ENCODE measurements at regions not wholly inside any gene's neighbourhood (a gene's known extent, or its start where the extent isn't known, plus 50 kb on each side); places are given as distances from the start of the nearest gene placed in this dataset.
"Not testable (repeated sequence)": the region's sequence is repeated elsewhere in the genome, so short reads cannot be mapped to it uniquely, and the experiment has no call there.

GRCh38 chr16:29294951-29295795 is 111.3 kb downstream of the NPIPB11 start:
- not testable (repeated sequence) for DNase-seq (ENCODE audit: low read depth)

DNA sequence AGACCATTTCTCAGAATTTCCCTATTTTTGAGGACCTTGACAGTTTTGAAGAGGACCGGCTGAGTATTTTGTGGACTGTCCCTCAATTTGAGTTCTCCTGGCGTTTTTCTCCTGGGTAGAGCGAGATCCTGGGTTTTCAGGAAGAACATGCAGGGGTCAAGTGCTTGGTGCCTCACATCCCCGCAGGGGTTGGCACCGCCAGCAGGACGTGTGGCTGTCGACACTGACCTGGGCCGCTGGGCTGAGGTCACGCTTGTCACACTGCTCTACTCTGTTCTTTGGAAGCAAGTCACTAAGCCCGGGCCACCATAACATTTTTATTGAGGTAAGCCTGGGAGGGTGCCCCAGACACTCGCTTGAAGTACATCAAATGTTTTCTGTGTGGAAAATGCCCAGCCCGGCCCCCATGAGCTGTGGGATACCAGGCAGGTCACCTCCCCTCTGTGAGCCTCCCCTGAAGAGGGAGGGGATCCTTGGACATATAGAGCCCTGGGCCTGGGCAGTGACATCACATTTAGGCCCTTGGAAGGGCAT is 112.0 kb downstream of the NPIPB11 start:
- DNase-seq (ENCODE audit: low read depth) = not testable (repeated sequence)

GRCh38 chr16:29293545-29293944 is 113.0 kb downstream of the NPIPB11 start:
- not testable (repeated sequence) for DNase-seq (ENCODE audit: low read depth)

GRCh38 chr16:29292952-29293471 is 113.5 kb downstream of the NPIPB11 start:
- not testable (repeated sequence) for DNase-seq (ENCODE audit: low read depth)

GRCh38 chr16:29291329-29292271 is 114.9 kb downstream of the NPIPB11 start:
- DNase-seq (ENCODE audit: low read depth) = not testable (repeated sequence)

GRCh38 chr16:29290631-29291247 is 115.8 kb downstream of the NPIPB11 start:
- DNase-seq (ENCODE audit: low read depth) = peak; percentile 42

- DNase-seq (ENCODE audit: low read depth) = not testable (repeated sequence)
These were observed 116.8 kb downstream of the NPIPB11 start for GRCh38 chr16:29289516-29290239.

- not testable (repeated sequence) for DNase-seq (ENCODE audit: low read depth)
These were observed 117.6 kb downstream of the NPIPB11 start for GRCh38 chr16:29288711-29289474.

DNA sequence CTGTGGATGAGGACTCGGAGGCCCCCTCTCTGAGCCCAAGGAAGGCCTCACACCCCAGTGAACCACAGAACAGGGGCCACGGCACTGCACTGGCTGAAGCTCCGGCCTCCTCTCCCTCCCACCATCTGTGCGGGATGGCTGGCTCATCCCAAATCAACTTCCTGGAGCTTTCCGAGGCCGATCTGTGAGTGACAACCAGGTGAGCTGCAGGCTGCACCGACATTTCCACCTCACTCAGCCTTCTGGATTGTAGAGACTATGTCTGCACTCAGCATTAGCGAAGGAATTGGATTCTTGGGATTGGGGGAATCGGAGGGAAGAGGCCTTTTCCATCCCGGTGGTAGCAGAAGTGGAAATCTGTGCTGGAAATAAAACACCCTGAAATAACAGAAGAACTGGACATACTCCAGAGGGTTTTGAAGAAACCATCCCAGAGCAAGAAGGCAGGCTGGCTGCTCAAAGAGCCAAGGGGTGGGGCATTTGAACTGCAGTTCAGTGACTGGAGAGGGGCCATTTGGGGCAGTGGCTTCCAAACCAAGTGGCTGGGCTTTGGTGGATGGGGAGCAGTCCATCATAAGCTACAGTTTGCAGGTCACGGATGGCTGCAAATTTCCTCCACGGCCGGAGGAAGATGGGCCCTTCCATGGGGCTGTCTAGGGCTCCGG is 118.5 kb downstream of the NPIPB11 start:
- not testable (repeated sequence) for DNase-seq (ENCODE audit: low read depth)

DNA sequence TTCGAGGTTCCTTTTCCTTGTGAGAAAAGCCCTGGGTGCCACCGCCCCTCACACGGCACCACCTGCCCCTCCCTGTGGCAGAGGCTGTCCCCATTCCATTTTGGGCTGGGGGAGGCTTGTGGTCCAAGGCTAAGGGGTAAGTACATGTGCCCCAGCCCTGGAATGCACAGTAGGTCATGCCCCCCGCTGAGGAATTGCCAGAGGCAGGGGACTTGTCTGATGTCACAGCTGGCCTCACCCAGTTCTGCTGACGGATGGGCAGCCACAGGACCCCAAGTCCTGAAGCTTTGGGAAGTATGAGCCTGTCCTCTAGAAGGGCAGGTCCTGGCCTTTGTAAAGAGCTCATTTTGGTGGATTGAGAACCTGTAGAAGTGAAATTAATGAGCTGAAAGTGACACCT is 119.3 kb downstream of the NPIPB11 start:
- not testable (repeated sequence) for DNase-seq (ENCODE audit: low read depth)

- not testable (repeated sequence) for DNase-seq (ENCODE audit: low read depth)
These were observed 119.7 kb downstream of the NPIPB11 start for GRCh38 chr16:29286796-29287195.

DNA sequence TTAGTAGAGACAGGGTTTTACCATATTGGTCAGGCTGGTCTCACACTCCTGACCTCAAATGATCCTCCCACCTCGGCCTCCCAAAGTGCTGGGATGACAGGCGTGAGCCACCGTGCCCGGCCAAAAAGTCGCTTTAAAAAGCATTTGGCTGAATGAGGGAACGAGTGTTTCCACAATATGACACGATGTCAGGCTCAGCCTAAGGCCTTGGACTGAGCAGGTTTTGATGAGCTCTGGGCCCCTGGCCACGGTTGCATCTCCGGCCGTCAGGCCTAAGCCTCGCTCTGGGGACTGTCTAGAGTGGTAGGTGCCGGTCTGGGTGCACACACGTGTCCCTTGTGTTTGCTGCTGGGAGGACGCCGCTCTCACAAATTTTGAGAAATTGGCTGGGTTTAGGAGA is 120.3 kb downstream of the NPIPB11 start:
- not testable (repeated sequence) for DNase-seq (ENCODE audit: low read depth)

GRCh38 chr16:29285151-29285885 is 121.2 kb downstream of the NPIPB11 start:
- not testable (repeated sequence) for DNase-seq (ENCODE audit: low read depth)

DNA sequence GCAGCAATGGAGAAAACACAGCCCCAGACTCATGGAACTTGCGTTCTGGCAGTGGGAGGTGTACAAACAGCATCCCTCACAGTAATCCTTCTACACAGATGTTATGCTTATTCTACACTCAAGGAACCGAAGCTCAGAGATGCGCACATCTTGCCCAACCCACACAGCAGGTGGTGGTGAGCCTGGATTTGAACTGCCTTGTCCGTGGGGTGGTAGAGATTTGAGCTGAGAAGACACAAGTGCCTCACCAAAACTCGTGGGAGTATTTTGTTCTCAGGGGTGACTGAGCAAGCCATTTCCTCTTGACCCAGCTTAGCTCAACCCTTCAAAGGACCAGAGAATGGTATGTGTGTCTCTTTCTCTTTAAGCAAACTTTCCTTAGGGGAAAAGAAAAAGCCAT is 121.8 kb downstream of the NPIPB11 start:
- not testable (repeated sequence) for DNase-seq (ENCODE audit: low read depth)

DNA sequence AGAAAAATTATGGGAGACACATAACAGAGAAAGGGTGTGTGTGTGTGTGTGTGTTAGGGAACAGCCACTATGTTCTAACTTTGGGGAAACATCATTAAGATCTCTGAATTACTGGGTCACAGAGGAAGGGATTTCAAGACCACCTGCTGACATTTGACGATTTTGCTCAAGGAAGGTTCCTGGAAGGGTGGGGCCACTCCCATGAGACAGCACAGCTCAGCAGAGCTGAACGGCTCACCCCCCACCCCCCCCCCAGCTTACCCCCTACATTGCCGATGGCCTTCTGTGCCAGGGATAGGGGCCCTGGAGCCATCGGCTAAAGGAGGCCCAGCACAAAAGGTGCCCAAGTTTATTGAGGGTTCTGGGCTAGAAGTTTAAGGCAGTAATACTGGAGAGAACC is 122.4 kb downstream of the NPIPB11 start:
- not testable (repeated sequence) for DNase-seq (ENCODE audit: low read depth)

DNA sequence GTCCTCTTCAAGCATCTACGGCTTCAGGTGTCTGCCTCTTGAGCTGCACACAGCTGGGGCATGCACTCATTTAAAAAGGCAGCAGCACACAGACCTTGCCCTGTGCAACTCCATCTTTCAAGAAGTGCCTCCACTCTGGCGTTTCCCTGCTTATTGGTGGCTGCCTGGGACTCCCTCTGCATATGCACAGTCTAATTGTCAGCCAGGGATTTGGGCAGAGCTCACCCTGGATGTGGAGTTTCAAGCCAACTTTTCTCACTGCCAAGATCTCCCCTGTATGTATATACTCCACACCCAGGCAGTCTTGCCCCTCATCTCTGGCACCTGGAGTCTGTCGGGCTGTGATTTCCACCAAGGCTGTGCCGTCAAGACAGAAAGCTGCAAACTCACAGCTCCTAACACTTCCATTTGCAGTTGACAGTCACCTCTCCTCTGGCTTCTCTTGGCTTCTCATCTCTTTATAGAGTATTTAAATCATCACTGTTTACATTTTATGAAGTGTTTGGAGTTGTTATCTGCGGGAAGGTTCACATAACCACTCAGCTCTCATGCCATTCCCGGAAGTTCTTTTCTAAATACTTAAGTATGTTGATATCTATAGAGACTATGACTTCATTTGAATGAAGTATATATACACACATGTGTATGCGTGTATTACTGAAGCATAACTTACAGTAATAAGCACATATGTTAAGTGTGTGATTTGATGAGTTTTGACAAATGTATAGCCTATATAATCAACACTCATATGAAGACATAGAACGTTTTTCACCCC is 128.2 kb downstream of the NPIPB11 start:
- DNase-seq (ENCODE audit: low read depth) = not testable (repeated sequence)

DNA sequence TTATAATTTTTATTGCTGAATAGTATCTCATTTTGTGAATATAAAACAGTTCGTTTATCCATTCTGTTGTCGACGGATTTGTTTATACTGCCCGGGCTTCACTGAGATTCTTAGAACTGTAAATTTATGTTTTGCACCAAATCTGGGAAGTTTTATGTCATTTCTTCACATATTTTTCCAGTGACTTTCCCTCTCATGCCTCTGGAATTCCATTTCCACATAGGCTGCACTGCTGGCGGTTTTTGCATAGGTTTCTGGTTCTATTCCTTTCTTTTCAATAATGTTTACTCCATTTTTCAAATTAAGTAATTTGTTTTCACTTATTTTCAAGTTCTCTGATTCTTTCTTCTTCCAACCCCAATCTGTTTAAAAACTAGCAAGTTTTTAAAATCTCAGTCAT is 130.1 kb downstream of the NPIPB11 start:
- not testable (repeated sequence) for DNase-seq (ENCODE audit: low read depth)
